GM19193 (cell line): ENCODE measurements at regions not wholly inside any gene's neighbourhood (a gene's known extent, or its start where the extent isn't known, plus 50 kb on each side); places are given as distances from the start of the nearest gene placed in this dataset.

Experiments used
- POLR2A ChIP-seq: IDR thresholded peaks from 4 replicates; pipeline ENCODE4 v1.6.1; 2011; ENCODE audit not compliant: insufficient read depth, insufficient read length; ENCODE audit errors: extremely low read depth

GRCh38 chr22:49411236-49411635, 416.4 kb downstream of the BRD1 start:
- no peak for TF ChIP-seq POLR2A

- no peak for TF ChIP-seq POLR2A
Measured at GRCh38 chr22:49408102-49408836, 419.4 kb downstream of the BRD1 start.

GRCh38 chr22:49406879-49407587, 420.6 kb downstream of the BRD1 start:
- no peak for TF ChIP-seq POLR2A

- TF ChIP-seq POLR2A, result no peak
Measured at GRCh38 chr22:49406047-49406650, 421.5 kb downstream of the BRD1 start.

- TF ChIP-seq POLR2A, result no peak
Measured at GRCh38 chr22:49405590-49405989, 422.1 kb downstream of the BRD1 start.

GRCh38 chr22:49404576-49405241, 423.0 kb downstream of the BRD1 start:
- TF ChIP-seq POLR2A, result no peak

GRCh38 chr22:49404020-49404419, 423.7 kb downstream of the BRD1 start:
- no peak for TF ChIP-seq POLR2A

GRCh38 chr22:49403102-49403501, 424.6 kb downstream of the BRD1 start:
- TF ChIP-seq POLR2A, result no peak

- no peak for TF ChIP-seq POLR2A
Measured at GRCh38 chr22:49402169-49402568, 425.5 kb downstream of the BRD1 start.

GRCh38 chr22:49400941-49401598, 426.6 kb downstream of the BRD1 start:
- TF ChIP-seq POLR2A, result no peak

- no peak for TF ChIP-seq POLR2A
Measured at GRCh38 chr22:49400136-49400940, 427.3 kb downstream of the BRD1 start.

- no peak for TF ChIP-seq POLR2A
Measured at GRCh38 chr22:49398646-49399045, 429.0 kb downstream of the BRD1 start.

GRCh38 chr22:49398115-49398514, 429.6 kb downstream of the BRD1 start:
- TF ChIP-seq POLR2A, result no peak

GRCh38 chr22:49396817-49397216, 430.9 kb downstream of the BRD1 start:
- TF ChIP-seq POLR2A, result no peak
